B cell (primary cell): ENCODE measurements at regions not wholly inside any gene's neighbourhood (a gene's known extent, or its start where the extent isn't known, plus 50 kb on each side); places are given as distances from the start of the nearest gene placed in this dataset.

Experiments
- ATAC-seq: fragments of 200-7000 bp; cut with Tn5 transposase; one replicate; pipeline ENCODE4 v1.10.0; 2021; ENCODE audit warnings: low read depth, mild to moderate bottlenecking, moderate number of reproducible peaks, moderate library complexity
- CTCF ChIA-PET: fragments of 350-600 bp; sonication (Branson Sonifier 250); formaldehyde crosslinking; loops from one replicate; lab custom pipeline; 2021; ENCODE audit warnings: antibody characterized with exemption, inconsistent platforms; lab: Charles Lee
- POLR2A ChIA-PET: fragments of 350-600 bp; sonication (Branson Sonifier 250); formaldehyde crosslinking; loops from one replicate; lab custom pipeline; 2021; ENCODE audit warnings: antibody characterized with exemption; lab: Charles Lee
- DNase-seq: peaks from one replicate; pipeline ENCODE4 v3.0.0; 2013
- H2AFZ ChIP-seq: 2 replicates; pipeline ENCODE4 v1.6.1; 2012; ENCODE audit warnings: mild to moderate bottlenecking, low read depth, low read length; ENCODE audit not compliant: insufficient read depth, poor library complexity, severe bottlenecking
- H3K27ac ChIP-seq, 2 donors: 1 replicate in 1 of 2; 2 replicates in 1 of 2; pipeline ENCODE4 v1.5.1; 2012 to 2013; ENCODE audit warnings: low read length in 2 of 2, mild to moderate bottlenecking in 2 of 2, moderate library complexity in 1 of 2
- H3K27me3 ChIP-seq, 4 experiments: fragments of 200-600 bp in 1 of 4; sonication (generic) in 1 of 4; replicated peaks in 1 of 4; 1 replicate in 2 of 4; 2 replicates in 2 of 4; pipeline versions ENCODE4 v1.6.1 to v1.7.0; 2013 to 2016; ENCODE audit warnings: low read length in 3 of 4, mild to moderate bottlenecking in 2 of 4, mixed read lengths in 1 of 4, moderate library complexity in 1 of 4; ENCODE audit not compliant: insufficient read depth in 4 of 4, control insufficient read depth in 3 of 4; ENCODE audit errors: control extremely low read depth in 1 of 4
- H3K36me3 ChIP-seq, 2 experiments: replicated peaks in 1 of 2; 1 replicate in 1 of 2; 2 replicates in 1 of 2; pipeline versions ENCODE4 v1.6.1 to v1.7.1; 2013; ENCODE audit warnings: low read length in 1 of 2; ENCODE audit not compliant: insufficient read depth in 2 of 2, control insufficient read depth in 1 of 2; ENCODE audit errors: control extremely low read depth in 1 of 2, extremely low read depth in 1 of 2
- H3K4me1 ChIP-seq, 2 donors: fragments of 200-600 bp in 1 of 2; sonication (generic) in 1 of 2; 1 replicate in 1 of 2; 2 replicates in 1 of 2; pipeline versions ENCODE4 v1.5.1 to v1.6.1; 2013 to 2017; ENCODE audit warnings: low read length in 2 of 2; ENCODE audit not compliant: control insufficient read depth in 2 of 2, insufficient read depth in 2 of 2
- H3K4me2 ChIP-seq: replicated peaks from 2 replicates; pipeline ENCODE3; 2012; ENCODE audit warnings: mild to moderate bottlenecking, low read depth, low read length; ENCODE audit not compliant: poor library complexity, severe bottlenecking
- H3K4me3 ChIP-seq, 5 experiments: fragments of 200-600 bp in 1 of 5; sonication (generic) in 1 of 5; 1 replicate in 3 of 5; 2 replicates in 2 of 5; pipeline versions ENCODE4 v1.5.1 to v1.7.0; 2011 to 2016; ENCODE audit warnings: low read length in 4 of 5, mild to moderate bottlenecking in 4 of 5, low read depth in 2 of 5, control low read depth in 1 of 5, moderate library complexity in 1 of 5; ENCODE audit not compliant: insufficient read depth in 1 of 5; ENCODE audit errors: control extremely low read depth in 1 of 5, extremely low read depth in 1 of 5
- H3K79me2 ChIP-seq: fragments of 200-600 bp; sonication (generic); one replicate; pipeline ENCODE4 v1.6.0; 2016; ENCODE audit warnings: low read length; ENCODE audit not compliant: control insufficient read depth, insufficient read depth
- H3K9ac ChIP-seq: fragments of 200-600 bp; sonication (generic); 2 replicates; pipeline ENCODE4 v1.6.1; 2017; ENCODE audit warnings: mild to moderate bottlenecking, low read length, moderate library complexity
- H3K9me3 ChIP-seq, 3 donors: one replicate each; pipeline versions ENCODE4 v1.6.1 to v1.7.1; 2013; ENCODE audit warnings: low read length in 2 of 3; ENCODE audit not compliant: control insufficient read depth in 2 of 3, insufficient read depth in 1 of 3; ENCODE audit errors: control extremely low read depth in 1 of 3
- H4K20me1 ChIP-seq: 2 replicates; pipeline ENCODE4 v1.6.0; 2012; ENCODE audit warnings: mild to moderate bottlenecking, low read length; ENCODE audit not compliant: insufficient read depth, control insufficient read depth, poor library complexity, severe bottlenecking
- H3K27ac Mint-ChIP-seq: one replicate; pipeline ENCODE4 v1.8.0; 2021; ENCODE audit warnings: mixed read lengths
- H3K27me3 Mint-ChIP-seq: one replicate; pipeline ENCODE4 v1.8.0; 2021; ENCODE audit warnings: mixed read lengths
- H3K4me1 Mint-ChIP-seq: one replicate; pipeline ENCODE4 v1.8.0; 2021; ENCODE audit warnings: mixed read lengths
- H3K4me3 Mint-ChIP-seq: one replicate; pipeline ENCODE4 v1.8.0; 2021; ENCODE audit warnings: mixed read lengths
- H3K9me3 Mint-ChIP-seq: one replicate; pipeline ENCODE4 v1.8.0; 2022; ENCODE audit warnings: mixed read lengths; ENCODE audit not compliant: insufficient read depth
- EZH2 ChIP-seq: IDR thresholded peaks from 2 replicates; pipeline ENCODE4 v1.6.1; 2012; ENCODE audit warnings: borderline replicate concordance, low read depth, mild to moderate bottlenecking, moderate library complexity, low read length; ENCODE audit not compliant: insufficient read depth, poor library complexity, severe bottlenecking
- WGBS: methylation state at CpG from one replicate; pipeline ENCODE4 v1.1.5; 2013; ENCODE audit warnings: missing lambda C conversion rate; ENCODE audit not compliant: insufficient coverage; 5-methylcytosine and 5-hydroxymethylcytosine counted together
- intact Hi-C: fragments of 100-400 bp; cut with micrococcal nuclease; formaldehyde crosslinking; loops from one replicate; pipeline ENCODE4 v1.10.0; 2022
- TF ChIP-seq, protein P1 (sequence below): fragments of 200-600 bp; IDR thresholded peaks from one replicate; pipeline ENCODE4 v1.8.0; 2022; ENCODE audit warnings: antibody characterized with exemption, mild to moderate bottlenecking

DNA sequence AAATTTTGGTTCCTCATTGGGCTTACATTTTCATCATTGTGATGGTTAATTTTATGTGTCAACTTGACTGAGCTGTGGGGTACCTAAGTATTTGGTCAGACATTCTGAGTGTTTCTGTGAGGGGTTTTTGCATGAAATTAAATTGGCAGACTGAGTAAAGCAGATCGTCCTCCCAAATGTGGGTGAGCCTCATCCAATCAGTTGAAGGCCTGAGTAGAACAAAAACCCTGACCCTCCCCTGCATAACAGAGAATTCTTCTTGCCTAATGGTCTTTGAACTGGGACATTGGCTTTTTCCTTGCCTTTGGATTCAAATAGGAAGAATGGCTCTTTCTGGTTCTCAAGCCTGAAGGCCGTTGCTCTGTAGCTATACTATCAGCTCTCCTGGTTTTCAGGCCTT, 59.1 kb upstream of the JUN start:
- Mint-ChIP-seq H3K27ac (no peak overlapping the region), H3K4me1 (peaks cover 2% of the 10 kb centered on the region), H3K4me3 (no peak overlapping the region), H3K27me3 (no peaks in the 10 kb centered on the region), H3K9me3 (no peaks in the 10 kb centered on the region)
- no peaks in the 10 kb centered on the region for H3K36me3 ChIP-seq
- no peak overlapping the region for H3K4me3 ChIP-seq
- no peaks in the 10 kb centered on the region for H3K4me1 ChIP-seq
- H3K9me3 ChIP-seq: no peaks in the 10 kb centered on the region
- WGBS: 100% methylated on average over 1 of the region's 2 CpGs
- no peaks in the 10 kb centered on the region for H3K79me2 ChIP-seq
- H3K9ac ChIP-seq: no peak overlapping the region
- TF ChIP-seq EZH2: no peak
- TF ChIP-seq, protein P1, sequence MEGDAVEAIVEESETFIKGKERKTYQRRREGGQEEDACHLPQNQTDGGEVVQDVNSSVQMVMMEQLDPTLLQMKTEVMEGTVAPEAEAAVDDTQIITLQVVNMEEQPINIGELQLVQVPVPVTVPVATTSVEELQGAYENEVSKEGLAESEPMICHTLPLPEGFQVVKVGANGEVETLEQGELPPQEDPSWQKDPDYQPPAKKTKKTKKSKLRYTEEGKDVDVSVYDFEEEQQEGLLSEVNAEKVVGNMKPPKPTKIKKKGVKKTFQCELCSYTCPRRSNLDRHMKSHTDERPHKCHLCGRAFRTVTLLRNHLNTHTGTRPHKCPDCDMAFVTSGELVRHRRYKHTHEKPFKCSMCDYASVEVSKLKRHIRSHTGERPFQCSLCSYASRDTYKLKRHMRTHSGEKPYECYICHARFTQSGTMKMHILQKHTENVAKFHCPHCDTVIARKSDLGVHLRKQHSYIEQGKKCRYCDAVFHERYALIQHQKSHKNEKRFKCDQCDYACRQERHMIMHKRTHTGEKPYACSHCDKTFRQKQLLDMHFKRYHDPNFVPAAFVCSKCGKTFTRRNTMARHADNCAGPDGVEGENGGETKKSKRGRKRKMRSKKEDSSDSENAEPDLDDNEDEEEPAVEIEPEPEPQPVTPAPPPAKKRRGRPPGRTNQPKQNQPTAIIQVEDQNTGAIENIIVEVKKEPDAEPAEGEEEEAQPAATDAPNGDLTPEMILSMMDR: no peak
- ChIA-PET POLR2A (no interaction called here), CTCF (interaction anchor here (1.2 to 2.3 kb wide), 2 partner anchors 76 to 102 kb away, joined by 4 to 5 read pairs; no protein-coding TSS in a partner anchor)
- DNase-seq: no peak
- H3K27ac ChIP-seq: no peak overlapping the region
- no peaks in the 10 kb centered on the region for H4K20me1 ChIP-seq
- H3K4me2 ChIP-seq: no peak overlapping the region
- H3K27me3 ChIP-seq: no peaks in the 10 kb centered on the region
- H2AFZ ChIP-seq: no peak overlapping the region
- ATAC-seq: no peak
- intact Hi-C loops: no loop called here

DNA sequence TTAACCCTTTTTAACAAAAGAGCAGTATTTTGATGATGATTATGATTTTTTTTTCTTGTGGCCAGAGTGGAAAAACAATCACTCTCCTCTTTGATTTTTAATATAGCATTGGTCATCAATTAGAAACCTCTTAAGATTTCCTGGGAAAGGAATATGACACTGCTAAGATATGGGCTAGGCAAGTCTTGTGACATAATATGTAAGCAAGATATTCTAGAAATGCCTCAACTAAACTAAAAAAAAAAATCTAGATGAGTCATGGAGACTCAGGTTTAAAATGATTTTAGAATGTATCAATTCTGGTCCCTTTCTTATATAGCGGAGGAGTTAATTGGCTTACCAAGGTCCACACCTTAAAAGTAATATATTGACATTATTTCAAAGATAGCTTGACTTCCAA, 60.3 kb upstream of the JUN start:
- POLR2A ChIA-PET: no interaction called here
- TF ChIP-seq, protein P1: no peak
- no peak for TF ChIP-seq EZH2
- CTCF ChIA-PET: interaction anchor here (1.1 to 1.2 kb wide), 2 partner anchors 103 to 855 kb away, joined by 4 read pairs; no protein-coding TSS in a partner anchor

More for the DNA sequence above, 60.3 kb upstream of the JUN start:
- Histone ChIP-seq H3K27me3 (no peaks in the 10 kb centered on the region), H2AFZ (no peak overlapping the region), H3K27ac (no peak overlapping the region), H3K4me3 (no peak overlapping the region), H3K79me2 (no peaks in the 10 kb centered on the region), H4K20me1 (no peaks in the 10 kb centered on the region), H3K4me1 (no peaks in the 10 kb centered on the region), H3K9me3 (no peaks in the 10 kb centered on the region), H3K4me2 (no peak overlapping the region), H3K9ac (no peak overlapping the region), H3K36me3 (no peaks in the 10 kb centered on the region)
- H3K27ac Mint-ChIP-seq: no peak overlapping the region
- intact Hi-C loops: no loop called here
- WGBS: no CpG with 5 or more reads among the region's 1 CpG
- H3K9me3 Mint-ChIP-seq: no peaks in the 10 kb centered on the region
- H3K27me3 Mint-ChIP-seq: no peaks in the 10 kb centered on the region
- H3K4me1 Mint-ChIP-seq: peaks cover 2% of the 10 kb centered on the region
- DNase-seq (no peak), ATAC-seq (no peak)
- no peak overlapping the region for H3K4me3 Mint-ChIP-seq
